DMS53 treated with DMSO at 0.1 percent for 48 hours (cell line): ENCODE measurements at regions not wholly inside any gene's neighbourhood (a gene's known extent, or its start where the extent isn't known, plus 50 kb on each side); places are given as distances from the start of the nearest gene placed in this dataset.
"Not testable (repeated sequence)": the region's sequence is repeated elsewhere in the genome, so short reads cannot be mapped to it uniquely, and the experiment has no call there.

Source experiments
- DNase-seq: peaks from one replicate; lab custom pipeline; 2025; ENCODE audit not compliant: unreplicated experiment; lab: John Stamatoyannopoulos, UW

DNA sequence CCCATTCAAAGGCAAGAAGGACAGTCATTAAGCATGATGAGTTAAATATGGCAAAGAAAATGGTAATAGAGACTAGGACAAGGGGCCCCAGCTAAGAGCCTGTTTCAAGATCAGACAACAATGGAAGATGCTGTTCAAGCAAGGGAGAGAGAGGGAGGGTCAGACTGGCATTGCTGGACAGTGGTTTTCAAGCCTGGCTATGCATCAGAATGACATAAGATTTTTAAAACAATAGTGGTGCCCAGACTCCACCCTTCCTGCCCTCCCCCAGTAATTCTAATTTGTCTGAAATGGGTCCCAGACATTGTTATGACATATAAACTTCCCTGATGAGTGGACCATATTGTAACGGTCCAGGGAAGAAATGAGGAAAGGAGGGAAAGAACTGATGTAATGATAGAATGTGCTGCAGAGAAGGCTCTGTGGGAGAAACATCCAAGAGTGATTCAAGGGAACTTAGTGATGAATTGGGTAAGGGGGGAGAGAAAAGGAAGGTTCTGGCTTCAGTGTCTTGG lies 112.9 kb upstream of the TRIB2 start:
- DNase-seq, result no peak

DNA sequence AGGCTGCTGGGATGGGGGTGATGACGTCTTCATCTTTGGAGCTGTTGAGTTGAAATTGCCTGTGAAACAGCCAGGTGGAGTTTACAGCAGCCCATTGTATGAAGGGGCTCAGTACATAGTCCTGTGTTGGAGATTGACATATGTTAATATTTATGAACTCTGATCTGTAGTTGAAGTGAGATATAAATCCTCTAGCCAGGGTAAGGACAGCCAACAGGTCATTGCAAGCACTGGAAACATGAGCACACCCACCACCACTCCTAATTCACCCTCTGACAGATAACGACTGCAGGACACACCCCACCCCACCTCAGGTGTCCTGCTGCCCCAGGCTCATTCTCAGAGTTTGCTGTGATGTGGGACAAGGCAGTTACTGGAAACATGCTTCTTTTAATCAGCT lies 112.4 kb upstream of the TRIB2 start:
- DNase-seq, result no peak

DNA sequence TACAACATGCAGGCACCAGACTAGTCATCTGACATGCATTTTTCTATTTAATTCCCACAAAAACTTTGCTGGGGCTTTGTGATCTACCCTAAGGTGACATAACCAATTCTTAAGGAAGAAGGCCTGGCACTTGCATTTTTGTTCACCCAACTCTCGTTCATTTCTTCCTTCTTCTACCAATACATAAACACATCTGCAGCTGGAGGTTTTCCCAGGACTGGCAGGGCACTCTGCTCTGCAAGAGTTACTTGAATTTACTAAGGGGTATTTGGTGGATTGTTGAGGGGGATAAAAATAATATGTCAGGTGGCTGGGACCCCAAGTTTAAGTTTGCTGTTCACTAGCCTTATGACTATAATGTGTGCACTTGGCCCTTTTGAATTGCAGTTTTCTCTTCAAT lies 111.4 kb upstream of the TRIB2 start:
- no peak for DNase-seq

DNA sequence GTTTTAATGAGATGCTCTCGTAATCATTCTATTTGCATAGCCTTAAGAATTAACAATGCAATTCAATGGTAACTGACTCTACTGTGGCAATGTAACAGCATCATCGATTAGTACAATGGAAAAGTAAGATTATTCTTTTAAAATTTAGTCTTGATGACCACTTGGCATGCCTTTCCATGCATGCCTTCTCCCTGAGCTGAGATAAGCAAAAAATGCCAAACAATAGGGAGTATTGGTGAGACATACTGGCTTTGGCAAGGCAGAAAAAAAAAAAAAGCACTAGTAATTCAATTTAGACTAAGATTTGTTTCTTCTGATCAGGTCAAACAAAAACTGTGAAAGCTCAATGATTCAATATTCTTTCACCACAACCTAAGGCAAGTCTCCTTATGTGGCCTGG lies 110.8 kb upstream of the TRIB2 start:
- no peak for DNase-seq

DNA sequence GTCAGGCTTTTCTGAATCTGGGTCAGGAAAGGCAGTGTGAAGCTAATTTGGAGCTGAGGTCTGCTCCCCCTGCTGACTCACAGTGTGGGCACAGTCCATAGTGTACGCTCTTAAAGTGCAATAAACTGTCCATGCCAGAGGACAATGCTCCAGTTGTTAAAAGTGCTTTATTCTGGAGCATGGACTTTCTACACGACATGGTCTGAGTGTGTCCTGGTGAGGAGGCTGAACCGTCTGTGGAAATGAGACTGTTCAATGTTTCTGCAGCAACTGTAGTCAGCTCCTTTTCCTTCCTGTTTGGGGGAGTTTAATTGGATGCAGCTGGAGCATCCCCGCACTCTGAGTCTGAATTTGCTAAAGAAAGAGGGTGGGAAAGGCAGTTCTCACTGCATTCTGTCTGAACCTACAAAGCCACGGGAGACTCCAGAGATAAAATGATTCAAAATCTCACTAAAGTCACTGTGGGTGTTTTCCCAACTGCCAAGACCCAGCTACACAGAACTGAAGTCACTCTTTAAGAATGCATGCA lies 110.2 kb upstream of the TRIB2 start:
- DNase-seq, result no peak

DNA sequence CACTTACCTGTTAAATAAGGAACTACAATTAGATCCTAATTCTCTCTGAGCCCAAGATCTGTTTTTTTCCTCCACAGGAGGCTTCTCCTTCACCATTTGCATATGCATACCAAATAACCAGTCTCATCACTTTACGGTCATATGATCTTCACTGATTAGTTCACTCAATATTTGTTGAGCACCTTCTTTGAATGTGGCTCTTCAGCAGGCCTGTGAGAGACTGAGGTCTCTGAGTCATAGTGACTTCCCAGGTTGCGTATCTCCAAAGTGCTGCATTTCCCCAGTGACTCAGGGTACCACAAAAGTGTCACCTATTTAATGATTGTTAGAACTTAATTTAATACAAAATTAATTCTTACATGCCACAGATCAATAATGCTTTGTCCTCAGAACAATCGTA lies 108.8 kb upstream of the TRIB2 start:
- no peak for DNase-seq

DNA sequence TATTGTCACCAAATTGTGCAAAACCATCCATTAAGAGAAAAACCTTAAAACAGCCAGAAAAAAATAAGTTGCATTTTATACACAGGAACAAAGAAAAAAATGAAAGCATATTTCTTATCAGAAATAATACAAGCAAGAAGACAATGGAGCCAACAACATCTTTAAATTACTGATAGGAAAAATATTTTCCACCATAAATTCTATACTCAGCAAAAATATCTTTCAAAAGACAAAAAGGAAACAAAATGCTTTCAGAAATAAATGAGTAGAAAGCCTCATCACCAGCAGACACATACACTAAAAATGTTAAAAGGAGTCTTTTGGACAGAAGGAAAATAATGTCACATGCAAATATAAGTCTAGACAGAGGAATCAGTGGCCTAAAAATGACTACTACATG lies 106.4 kb upstream of the TRIB2 start:
- DNase-seq, result no peak

DNA sequence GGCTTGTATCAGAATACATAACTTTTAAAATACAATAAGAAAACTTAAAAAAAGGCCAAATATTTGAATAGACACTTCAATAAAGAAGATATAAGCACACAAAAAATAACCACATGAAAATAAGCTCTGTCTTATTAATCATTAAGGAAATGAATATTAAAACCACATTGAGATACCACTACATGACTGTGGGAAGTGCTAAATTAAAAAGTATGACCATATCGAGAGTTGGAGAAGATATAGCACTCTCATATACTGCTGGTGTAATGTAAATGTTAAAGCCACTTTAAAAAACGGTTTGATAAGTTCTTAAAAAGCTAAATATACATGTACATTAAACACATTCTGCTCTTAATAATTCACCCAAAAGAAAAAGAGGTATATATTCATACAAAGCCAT lies 104.6 kb upstream of the TRIB2 start:
- DNase-seq, result no peak

DNA sequence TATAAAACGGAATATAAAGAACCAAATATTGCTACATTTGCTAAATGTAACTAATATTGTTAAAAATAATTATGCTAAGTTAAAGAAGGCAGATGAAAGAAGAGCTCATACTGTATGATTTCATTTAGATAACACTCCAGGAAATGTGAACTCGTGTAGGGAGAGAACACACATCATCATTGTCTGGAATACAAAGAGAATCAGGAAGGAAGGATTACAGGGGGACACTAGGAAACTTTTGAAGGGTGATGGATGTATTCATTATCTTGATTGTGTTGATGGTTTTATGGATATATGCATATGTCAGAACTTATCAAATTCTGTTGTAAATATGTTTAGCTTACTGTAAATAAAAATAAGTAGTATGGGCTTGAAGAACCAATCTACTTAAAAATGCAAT lies 104.1 kb upstream of the TRIB2 start:
- no peak for DNase-seq

DNA sequence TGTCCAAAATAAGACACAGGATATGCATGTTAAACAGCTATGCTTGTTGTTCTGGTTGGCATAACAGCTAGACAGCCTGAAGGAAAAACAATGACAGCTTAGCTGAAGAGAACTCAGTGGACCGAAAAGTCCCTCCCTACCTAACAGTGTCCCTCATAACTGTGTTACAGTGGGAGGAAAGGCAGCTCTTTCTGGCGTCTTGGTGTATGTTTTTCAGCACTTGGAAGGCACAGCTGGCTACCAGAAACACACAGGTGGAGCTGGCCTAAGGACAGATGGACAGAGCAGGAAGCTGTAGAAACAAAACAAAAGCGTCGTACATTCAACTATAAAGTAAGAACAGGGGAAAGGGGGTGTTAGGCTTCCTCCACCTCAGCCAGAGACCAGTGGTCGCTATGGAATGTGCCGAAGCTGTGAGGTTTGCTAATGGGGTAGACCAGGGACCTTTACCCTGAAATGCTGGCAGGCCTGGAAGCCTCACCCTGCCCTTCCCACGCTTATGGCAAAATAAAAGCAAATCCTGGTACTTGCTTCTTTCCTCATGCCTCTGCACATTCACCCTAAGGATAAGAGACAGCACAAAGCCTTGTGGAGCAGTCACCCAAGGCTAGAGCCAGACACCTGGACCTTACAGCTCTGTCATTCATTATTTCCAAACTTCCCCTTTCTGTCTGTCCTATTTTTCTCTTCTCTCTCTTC lies 103.5 kb upstream of the TRIB2 start:
- no peak for DNase-seq

DNA sequence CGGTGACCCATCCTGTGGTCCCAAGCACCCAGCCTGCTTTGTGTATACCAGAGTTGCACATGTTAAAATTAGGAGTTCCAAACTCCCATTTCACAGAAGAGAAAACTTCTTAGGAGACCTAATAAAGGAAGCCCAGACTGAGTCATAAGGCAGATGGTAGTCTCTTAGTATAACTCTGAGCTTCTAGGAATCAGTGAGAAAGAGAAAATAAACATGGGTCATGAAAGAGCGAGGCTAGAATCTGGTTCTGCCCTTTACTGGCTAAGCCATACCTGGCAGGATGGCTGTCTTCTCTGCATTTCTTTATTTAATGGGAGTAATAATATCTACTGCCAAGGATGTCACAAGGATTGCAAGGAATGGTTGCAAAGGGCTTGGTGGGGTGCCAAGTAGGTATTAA lies 101.2 kb upstream of the TRIB2 start:
- DNase-seq, result no peak

DNA sequence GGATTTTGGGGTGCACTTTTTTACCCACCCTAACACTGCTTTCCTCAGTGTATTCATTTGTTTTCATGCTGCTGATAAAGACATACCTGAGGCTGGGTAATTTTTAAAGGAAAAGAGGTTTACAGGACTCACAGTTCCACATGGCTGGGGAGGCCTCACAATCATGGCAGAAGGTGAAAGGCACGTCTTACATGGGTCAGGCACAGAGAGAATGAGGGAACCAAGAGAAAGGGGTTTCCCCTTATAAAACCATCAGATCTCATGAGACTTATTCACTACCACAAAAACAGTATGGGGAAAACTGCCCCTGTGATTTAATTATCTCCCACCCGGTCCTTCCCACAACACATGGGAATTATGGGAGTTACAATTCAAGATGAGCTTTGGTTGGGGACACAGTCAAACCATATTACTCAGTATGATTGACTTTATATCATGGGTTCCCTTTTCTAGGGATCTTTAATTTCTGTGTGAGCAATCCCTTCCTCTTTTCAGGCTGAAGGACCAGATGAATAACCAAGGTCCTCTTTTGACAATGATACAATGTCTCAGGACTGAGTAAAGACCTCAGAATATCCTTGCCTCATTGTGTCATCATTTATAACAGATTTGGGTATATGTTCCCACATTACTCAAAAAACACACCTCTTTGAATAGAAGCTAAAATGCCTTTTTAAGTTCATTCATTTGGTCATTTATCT lies 100.1 kb upstream of the TRIB2 start:
- DNase-seq, result no peak

DNA sequence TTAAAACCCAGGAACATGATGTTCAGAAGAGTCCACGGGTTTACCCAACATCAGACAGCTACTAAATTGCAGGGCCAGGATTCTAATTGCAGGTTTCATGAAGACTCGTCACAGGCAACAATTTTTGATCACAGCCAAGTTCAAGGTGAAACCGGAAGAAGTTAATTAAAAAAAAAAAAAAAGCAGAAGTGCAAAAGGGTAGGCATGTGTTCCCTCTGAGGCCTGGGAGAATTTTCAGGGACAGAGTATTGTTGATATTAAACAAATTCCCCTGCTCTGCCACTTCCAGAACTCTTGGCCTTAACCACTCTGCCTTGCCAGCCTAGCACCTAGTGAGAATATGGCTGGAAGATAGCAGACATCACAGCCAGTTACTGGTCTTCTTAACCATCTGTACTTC lies 99.4 kb upstream of the TRIB2 start:
- DNase-seq, result no peak

DNA sequence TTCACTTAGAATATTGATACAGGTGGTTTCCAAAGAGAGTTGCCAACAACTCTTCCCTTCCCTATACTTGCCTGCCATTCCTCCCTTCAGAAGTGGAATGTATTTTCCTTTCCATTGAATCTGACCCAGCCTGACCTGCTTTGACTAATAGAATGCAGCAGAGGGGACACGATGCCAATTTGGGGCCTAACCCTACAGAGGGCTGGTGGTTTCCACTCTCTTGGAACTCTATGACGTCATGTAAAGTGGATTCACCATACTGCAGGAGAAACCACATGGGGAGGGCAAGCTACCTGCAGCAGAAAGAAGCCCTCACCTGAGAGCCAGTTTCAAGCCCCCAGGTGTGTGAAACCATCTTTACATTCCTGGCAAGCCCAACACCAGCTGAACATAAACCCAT lies 98.9 kb upstream of the TRIB2 start:
- DNase-seq, result no peak

DNA sequence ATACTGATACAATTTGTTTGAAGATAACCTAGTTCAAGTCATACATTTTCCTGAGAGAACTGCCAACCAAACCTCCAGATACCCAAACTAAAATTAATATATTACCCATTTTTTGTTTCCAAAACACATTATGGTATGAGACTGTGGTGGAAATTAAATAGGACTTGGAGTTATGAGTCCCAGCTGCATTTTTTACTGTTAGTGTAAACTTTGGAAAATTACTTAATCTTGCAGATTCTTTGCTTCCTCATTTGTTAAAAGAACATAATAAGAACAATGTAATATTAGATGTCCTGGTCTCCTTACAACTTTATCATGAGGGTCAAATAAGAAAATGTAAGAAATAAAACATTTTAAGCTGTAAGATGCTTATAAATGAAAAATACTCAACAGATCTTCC lies 98.2 kb upstream of the TRIB2 start:
- DNase-seq, result no peak

DNA sequence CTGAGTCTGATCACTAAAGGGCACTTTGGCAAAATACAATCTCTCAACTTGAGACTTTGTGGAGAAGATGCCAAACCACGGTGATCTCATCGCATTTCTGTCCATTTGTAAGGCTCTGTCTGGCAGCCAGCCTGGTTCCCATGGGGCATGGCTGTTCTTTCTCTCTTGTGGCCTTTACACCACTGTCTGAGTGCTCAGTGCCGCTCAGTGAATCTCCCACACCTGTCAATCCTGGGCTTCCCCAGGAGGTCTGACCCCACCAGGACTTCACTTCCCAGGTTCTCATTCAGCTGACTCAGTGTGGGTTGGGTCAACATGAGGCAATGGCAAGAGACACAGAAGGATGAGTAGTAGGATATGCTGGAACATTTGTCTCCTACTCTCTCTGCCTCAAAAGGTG lies 96.8 kb upstream of the TRIB2 start:
- no peak for DNase-seq

DNA sequence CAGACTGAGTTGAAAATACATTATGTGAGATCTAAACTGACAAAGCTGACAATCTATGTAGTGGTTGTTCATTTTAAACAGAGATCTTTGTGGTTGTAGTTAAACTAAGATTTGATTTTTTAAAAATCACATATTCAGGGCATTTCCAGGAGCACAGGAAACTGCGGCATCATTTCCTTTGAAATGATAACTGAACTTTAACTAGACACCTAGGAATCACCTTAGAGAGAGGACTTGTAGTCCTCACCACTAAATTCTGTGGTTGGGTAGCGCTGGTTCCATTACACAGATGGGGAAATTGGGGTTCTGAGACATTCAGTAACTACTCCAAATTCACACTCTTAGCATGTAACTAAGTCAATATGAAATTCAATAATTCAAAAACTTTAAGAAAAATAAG lies 96.0 kb upstream of the TRIB2 start:
- DNase-seq, result no peak

DNA sequence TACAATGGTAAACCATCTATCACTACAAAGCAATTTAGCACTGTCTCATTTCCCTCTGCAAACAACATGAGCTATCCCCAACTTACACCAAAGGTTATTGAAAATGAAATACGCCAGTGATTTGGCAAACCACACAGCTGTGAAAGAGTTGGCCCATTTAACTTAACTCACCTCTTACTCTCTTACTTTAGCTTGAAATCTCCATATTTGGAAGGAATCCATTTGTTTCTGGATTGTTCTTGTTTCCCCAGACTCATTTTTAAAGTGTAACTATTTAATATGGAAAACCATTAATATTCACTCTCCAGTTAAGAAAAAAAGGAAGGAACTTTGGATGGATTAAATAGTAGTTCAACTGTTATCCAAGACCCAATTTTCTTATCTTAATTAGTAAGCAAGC lies 93.7 kb upstream of the TRIB2 start:
- DNase-seq, result no peak

DNA sequence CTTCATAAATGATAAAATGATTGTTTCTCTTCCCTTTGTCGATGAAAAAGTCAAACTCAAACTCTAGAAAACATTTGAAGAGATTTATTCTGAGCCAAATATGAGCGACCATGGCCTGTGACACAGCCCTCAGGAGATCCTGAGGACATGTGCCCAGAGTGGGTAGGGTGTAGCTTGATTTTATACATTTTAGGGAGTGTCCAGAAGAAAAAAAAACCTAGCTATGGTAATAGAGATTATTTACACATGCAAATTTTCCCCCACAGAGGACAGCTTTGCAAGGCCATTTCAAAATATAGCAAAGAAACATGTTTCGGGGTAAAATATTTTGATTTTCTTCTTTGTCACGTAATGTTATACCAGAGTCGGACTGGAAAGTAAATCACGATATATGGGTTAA lies 92.4 kb upstream of the TRIB2 start:
- DNase-seq, result no peak

DNA sequence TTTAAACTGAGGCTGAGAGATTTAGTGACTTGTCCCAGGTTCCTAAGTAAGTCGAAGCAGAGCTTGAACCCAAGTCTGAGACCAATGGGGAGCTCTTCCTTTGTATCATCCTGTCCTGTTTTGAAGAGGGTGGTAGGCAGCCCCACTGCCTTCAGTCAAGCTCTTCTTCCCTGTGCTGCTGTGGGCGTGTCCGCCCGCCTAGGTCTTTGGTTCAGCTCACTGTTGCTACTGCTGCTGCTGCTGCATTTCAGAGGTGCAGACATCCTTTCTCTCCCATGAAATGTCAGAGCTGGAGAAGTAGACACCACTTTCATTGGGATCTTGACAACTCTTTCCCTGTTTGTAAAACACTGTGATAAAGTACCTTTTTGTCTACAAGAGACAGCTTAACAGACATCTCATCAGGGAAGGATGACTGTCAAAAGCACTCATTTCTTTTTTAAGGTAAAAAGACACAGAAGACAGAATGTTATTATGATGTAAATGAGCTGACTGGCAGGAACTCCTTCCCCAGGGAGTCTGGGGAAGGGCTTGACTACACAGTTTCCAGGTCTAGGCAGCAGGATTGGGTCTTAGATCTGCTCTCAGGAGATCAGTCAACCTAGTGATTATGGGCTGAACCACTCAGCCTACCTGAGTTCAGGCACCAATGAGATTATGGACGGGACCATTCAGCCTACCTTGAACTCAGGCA lies 91.7 kb upstream of the TRIB2 start:
- no peak for DNase-seq

DNA sequence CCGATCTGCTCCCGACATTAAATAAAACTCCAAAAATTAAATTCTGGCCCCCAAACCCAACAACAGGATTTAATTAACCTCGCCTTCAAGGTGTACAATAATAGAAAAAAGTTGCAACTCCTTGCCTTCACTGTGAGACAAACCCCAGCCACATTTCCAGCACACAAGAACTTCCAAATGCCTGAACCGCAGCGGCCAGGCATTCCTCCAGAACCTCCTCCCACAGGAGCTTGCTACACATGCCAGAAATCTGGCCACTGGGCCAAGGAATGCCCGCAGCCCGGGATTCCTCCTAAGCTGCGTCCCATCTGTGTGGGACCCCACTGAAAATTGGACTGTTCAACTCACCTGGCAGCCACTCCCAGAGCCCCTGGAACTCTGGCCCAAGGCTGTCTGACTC lies 88.2 kb upstream of the TRIB2 start:
- DNase-seq, result not testable (repeated sequence)
